ENCODE measurements at regions not wholly inside any gene's neighbourhood (a gene's known extent, or its start where the extent isn't known, plus 50 kb on each side); places are given as distances from the start of the nearest gene placed in this dataset.

- TF ChIP-seq CTCF (conservative IDR thresholded peaks at IDR 0.05 in 1 of 2, IDR thresholded peaks at IDR 0.05 in 1 of 2; ENCODE audit: low read depth in 1 of 2, low read length in 2 of 2) (no peak), EZH2 (IDR thresholded peaks at IDR 0.05; ENCODE audit: low read length, missing control alignments) (no peak)
Measured at GRCh38 chr12:61301817-61302216, 958.4 kb upstream of the USP15 start.

All from fibroblast of lung (primary cell).